Adrenal gland (tissue), 5 donors: ENCODE measurements at regions not wholly inside any gene's neighbourhood (a gene's known extent, or its start where the extent isn't known, plus 50 kb on each side); places are given as distances from the start of the nearest gene placed in this dataset.

Source experiments
- CTCF ChIP-seq, 6 experiments: fragments of 450-650 bp in 4 of 6; fragments of 200-600 bp in 2 of 6; sonication (generic) in 1 of 6; IDR thresholded peaks; 1 replicate in 5 of 6; 2 replicates in 1 of 6; pipeline versions ENCODE4 v1.5.1 to v1.8.0; 2016 to 2021; ENCODE audit warnings: antibody characterized with exemption in 6 of 6, mild to moderate bottlenecking in 2 of 6, moderate library complexity in 1 of 6
- POLR2A ChIP-seq, 2 donors: fragments of 450-650 bp; IDR thresholded peaks; one replicate each; pipeline ENCODE4 v1.6.1; 2017; ENCODE audit warnings: antibody characterized with exemption in 2 of 2, mild to moderate bottlenecking in 2 of 2, moderate library complexity in 1 of 2
- donor health status: DM: no; HTN: no; CAD: no.

GRCh38 chr3:184480831-184481230 is 80.8 kb upstream of the EPHB3 start:
- no peak for TF ChIP-seq CTCF (IDR thresholded peaks at IDR 0.05)
- no peak for TF ChIP-seq POLR2A (IDR thresholded peaks at IDR 0.05)
